COLO668 (cell line): ENCODE measurements at regions not wholly inside any gene's neighbourhood (a gene's known extent, or its start where the extent isn't known, plus 50 kb on each side); places are given as distances from the start of the nearest gene placed in this dataset.

Experiments used
- DNase-seq: peaks from one replicate; lab custom pipeline; 2025; ENCODE audit not compliant: unreplicated experiment; lab: John Stamatoyannopoulos, UW

- no peak for DNase-seq
Measured at GRCh38 chr16:18060351-18060750, 276.2 kb downstream of the NPIPA8 start.

- DNase-seq: no peak
Measured at GRCh38 chr16:18059577-18059976, 277.0 kb downstream of the NPIPA8 start.

DNA sequence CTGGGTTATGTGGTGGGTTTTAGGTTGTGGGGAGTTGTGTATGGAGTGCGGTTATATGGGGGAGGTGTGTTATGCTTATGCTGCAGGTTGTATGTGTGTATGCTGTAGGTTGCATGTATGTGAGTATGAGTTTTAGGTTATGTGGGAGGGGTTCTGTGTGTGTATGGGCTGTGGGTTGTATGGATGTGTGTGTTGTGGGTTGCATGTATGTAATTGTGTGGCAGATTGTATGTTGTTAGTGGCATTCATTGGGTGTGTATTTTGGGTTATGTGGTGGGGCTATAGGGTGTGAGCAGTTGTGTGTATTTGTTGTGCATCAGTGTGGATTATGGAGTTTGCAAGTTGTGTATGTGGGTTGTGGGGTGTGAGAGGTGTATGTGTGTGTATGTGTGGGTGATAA, 277.4 kb downstream of the NPIPA8 start:
- no peak for DNase-seq

DNA sequence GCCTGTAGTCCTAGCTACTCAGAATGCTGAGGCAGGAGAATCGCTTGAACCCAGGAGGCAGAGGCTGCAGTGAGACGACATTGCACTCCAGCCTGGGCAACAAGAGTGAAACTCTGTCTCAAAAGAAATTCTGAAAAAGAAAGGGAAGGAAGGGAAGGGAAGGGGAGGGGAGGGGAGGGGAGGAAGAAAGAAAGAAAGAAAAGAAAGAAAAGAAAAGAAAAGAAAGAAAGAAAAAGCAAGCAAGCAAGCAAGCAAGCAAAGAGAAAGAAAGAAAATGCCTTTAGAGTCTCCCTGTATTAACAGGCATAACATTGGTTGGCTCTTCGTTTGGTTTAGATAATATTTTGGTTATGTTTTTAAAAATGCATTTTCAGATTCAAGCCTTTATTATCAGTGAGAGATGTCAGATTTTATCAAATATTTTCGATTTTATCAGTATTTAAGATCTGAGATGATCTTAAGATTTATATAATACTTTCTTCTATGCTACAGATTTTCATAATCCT, 281.1 kb downstream of the NPIPA8 start:
- no peak for DNase-seq

DNA sequence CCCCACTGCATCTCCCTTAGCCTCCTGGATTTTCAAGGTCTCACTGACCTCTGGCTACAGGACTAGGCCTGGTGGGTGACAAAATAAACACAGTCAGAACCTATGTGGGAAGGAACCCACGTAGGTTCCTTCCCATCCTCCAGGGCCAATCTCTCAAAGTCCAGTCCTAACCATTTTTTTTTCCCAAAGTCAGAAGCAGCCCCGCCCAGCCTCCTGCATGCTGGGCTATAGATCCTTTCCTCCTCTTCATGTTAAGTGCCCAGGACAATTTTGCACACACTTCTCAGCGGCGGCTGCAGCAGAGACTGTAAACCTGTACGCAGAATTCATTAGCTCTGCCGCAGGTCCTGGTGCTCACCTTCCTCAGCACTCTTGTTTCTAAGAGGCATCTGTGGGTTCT, 285.8 kb downstream of the NPIPA8 start:
- no peak for DNase-seq

- no peak for DNase-seq
Measured at GRCh38 chr16:18050234-18050633, 286.3 kb downstream of the NPIPA8 start.

DNA sequence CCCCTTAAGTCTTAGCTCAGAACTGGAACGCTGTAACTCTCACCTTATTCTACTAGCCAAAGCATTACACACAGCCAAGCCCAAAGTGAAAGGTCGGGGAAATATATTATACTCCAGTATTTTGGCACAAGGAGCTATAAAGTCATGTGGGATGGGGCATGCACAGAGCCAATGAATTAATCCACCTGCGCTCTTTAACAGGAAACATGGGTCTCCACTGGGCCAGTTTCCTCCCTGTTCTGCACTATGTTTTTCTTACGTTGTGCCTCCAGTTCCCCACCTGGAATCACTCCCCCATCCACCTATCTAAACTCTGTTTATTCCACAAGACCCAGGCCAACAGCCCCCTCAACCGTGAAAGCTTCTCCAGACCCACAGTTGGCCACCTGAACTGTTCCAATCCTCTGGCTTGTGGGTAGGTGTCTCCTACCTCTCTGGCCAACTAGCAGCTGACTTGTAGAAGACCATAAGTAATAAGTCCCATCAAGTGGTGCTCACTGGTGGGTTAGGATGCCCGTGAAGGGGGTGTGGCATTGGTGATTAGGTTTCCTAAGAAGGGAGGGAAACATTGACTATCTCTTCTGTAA, 286.9 kb downstream of the NPIPA8 start:
- DNase-seq: no peak

DNA sequence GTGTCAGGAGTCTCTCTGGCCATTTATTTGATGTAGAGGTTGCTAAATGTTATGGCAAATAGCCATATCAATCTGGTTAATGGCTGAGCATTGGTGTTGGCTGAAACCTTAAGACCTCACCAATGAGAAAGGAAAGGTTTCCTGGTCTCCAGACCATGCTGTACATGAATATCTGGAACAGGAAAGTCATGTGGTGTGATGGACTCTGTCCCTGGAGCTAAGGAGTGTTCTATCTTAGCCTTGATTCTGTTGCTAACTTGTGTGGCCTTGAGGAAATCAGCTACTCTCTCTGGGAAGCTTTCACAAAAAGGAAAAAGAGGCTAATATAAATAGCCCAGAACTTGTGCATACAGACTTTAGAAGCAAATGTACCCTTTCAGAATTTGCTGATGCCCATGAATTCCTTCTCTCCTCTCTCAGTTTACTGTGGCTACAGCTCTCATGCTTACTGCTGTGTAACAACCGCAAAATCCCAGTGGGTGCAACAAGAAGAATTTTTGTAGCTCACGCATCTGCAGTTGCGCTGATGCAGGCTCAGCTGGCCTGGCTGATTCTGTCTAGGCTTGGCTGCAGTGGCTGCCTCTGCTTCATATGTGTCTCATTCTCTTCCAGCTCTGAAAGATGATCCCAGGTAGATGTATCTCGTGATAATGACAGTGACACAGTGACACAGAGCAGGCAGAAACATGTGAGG, 287.5 kb downstream of the NPIPA8 start:
- DNase-seq: no peak

GRCh38 chr16:18047761-18048160, 288.8 kb downstream of the NPIPA8 start:
- DNase-seq: no peak

DNA sequence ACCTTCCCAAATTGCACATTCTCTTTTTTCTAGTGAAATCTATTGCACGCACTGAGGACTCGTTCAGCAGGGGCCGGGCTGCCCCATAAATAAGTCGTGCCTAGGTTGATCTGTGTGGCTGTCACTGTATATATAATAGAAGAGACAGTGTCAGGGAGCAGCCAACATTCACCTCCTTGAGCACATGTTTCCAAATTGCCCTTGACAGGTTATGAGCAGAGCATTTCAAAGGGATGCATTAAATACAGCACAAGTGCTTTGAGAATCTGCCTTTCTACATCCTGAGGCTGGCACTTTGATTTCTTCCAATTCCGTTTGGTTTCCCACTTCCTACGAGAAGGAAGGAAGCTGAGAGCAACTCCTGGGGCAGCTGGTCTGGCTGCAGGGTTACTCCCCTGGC, 291.2 kb downstream of the NPIPA8 start:
- DNase-seq: no peak

- no peak for DNase-seq
Measured at GRCh38 chr16:18041864-18042834, 294.4 kb downstream of the NPIPA8 start.

- DNase-seq: no peak
Measured at GRCh38 chr16:18039931-18040330, 296.6 kb downstream of the NPIPA8 start.

GRCh38 chr16:18037051-18037450, 299.5 kb downstream of the NPIPA8 start:
- DNase-seq: no peak

GRCh38 chr16:18024611-18025010, 311.9 kb downstream of the NPIPA8 start:
- DNase-seq: no peak

DNA sequence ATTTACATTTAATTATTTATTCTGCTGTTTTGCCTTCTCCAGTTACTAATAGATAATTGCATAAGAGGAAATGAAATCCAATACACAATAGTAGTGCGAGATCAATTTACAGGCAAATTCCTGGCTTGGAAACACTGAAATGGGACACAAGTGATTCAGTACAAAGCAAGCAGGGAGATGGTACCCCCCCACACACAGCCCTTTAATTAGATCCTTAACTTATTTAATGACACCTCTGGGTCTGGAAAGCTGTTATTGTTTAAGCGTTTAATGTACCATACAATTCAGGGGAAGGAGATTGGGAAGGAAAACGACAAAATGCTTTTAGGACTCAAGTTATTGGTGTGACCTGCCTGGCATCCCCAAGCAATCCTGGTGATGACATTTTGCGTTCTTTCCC, 318.2 kb downstream of the NPIPA8 start:
- DNase-seq: no peak

DNA sequence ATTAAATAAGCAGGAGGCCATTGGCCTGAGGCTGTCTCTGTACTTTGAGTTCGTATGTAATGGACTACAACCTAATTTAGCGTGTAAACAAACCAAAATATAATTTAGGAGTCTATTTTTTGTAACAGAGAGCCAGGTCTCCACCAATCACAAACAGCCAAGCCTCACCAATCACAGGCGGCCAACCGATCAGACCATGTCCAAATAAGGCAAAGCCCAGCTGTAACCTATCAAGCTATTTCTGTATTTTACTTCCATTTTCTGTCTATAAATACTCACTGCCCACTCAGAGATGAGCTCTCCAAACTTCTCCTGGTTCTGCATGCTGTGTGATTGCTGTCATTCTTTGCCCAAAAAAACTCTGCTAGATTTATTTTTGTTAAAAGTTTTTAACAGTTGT, 322.7 kb downstream of the NPIPA8 start:
- DNase-seq: no peak

GRCh38 chr16:18008356-18008755, 328.2 kb downstream of the NPIPA8 start:
- DNase-seq: no peak

- no peak for DNase-seq
Measured at GRCh38 chr16:18003033-18003432, 333.5 kb downstream of the NPIPA8 start.

GRCh38 chr16:17998996-17999395, 337.5 kb downstream of the NPIPA8 start:
- DNase-seq: no peak

- no peak for DNase-seq
Measured at GRCh38 chr16:17998550-17998949, 338.0 kb downstream of the NPIPA8 start.

- DNase-seq: no peak
Measured at GRCh38 chr16:17994027-17994426, 342.5 kb downstream of the NPIPA8 start.

DNA sequence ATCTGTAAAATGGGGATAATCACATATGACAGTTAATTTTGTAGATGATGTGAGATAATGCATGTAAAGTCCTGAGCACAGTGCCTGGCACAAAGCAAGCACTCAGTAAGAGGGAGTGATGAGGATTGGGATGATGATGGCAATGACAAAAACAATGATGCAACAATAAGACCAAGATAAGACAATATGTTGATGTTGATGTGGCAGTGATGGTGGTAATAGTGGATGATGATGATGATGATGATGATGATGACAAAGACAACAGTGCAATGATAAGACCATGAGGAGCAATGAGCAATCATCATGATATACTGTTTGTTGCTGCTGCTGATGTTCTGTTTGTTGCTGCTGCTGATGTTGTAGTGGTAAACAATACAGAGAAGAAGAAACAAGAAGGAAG, 344.1 kb downstream of the NPIPA8 start:
- DNase-seq: no peak
